ENCODE measurements at regions not wholly inside any gene's neighbourhood (a gene's known extent, or its start where the extent isn't known, plus 50 kb on each side); places are given as distances from the start of the nearest gene placed in this dataset.
"Not testable (repeated sequence)": the region's sequence is repeated elsewhere in the genome, so short reads cannot be mapped to it uniquely, and the experiment has no call there.

DNA sequence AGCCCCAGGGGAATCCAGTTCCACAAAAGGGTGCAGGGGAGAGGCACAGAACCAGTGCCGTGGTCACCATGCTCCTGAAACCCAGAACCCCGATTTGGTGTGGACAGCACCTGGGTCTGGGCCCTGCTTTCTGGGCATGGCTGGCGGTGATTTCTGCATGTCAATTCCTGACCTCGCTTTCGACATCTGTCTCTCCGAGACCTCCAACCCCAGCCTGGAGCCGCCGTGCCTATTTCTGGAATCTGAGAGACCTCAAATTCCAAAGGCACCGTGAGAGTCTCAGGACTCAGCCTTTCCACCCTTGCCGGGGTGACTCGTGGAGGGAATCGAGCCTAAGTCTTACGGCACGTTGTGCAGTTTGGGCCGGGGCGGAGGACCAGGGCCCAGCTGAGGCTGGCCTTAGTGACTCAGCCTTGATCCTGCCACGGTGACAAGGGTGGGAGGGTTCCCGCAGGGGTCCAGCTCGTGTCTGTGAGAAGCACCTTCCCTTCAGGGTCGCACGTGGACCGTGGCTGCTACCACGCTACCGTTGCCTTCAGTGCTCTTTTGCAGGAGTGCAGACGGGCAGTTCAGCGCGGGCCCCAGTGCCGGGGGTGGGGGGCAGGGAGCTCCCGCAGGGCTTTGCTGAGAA, 133.7 kb downstream of the PXDC1 start:
- no peak for DNase-seq

DNA sequence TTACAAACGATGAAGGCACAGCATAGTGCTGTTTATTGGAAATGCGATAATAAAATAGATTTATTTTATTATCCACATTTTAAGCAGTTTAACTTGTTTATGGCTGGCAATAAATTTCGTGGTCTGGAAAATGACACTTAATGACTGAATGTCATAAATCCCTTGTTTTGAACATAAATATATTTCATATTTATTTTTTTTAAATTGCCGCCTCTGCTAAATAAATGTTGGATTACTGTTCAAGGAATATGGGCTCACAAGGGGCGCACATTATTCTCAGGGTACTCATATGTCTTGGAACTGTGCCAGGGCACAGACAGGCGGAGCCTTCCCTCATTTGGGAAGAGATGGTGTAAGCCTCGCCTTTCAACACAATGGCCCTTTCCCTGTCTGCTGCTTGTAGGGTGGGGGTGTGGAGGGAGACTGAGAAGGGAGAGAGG, 134.3 kb downstream of the PXDC1 start:
- DNase-seq: no peak

GRCh38 chr6:3616565-3617176, 134.8 kb downstream of the PXDC1 start:
- DNase-seq: no peak

GRCh38 chr6:3615391-3616380, 135.8 kb downstream of the PXDC1 start:
- no peak for DNase-seq

- DNase-seq: no peak
Measured at GRCh38 chr6:3614918-3615317, 136.6 kb downstream of the PXDC1 start.

DNA sequence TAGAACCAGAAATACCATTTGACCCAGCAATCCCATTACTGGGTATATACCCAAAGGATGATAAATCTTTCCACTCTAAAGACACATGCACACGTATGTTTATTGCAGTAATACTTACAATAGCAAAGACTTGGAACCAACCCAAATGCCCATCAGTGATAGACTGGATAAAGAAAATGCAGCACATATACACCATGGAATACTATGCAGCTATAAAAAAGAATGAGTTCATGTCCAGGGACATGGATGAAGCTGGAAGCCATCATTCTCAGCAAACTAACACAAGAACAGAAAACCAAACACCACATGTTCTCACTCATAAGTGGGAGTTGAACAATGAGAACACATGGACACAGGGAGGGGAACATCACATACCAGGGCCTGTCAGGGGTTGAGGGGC, 137.9 kb downstream of the PXDC1 start:
- not testable (repeated sequence) for DNase-seq

DNA sequence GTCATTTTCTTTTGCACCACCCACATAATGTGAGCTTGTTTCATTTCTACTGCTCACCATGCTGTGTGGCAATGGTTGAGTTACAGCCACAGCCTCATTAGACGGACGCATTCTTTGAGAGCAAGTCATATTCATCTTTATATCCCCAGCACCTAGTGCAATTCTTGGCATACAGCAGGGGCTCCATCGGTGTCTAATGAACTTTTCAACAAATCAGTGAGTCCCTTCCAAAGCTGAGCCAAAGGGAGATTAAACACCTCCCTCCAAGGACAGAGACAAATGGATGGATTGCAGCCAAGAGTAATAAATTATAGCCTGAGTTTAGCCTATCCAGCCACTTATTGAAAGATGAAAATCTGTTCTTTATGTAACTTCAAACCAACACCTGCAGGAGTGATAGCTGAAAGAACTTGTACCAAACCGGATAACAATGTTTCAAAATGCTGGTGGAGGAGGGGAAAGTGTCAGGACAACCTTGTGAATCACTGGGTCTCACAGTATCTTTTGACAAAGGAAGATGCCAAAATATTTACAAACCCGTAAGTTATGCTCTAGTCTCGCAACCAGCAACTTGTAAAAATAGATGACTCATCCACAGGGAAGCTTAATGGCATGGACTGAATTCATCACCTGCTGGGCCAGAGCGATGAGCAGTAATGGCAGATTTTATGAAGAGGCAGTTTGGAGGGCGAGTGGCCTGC, 139.0 kb downstream of the PXDC1 start:
- no peak for DNase-seq

DNA sequence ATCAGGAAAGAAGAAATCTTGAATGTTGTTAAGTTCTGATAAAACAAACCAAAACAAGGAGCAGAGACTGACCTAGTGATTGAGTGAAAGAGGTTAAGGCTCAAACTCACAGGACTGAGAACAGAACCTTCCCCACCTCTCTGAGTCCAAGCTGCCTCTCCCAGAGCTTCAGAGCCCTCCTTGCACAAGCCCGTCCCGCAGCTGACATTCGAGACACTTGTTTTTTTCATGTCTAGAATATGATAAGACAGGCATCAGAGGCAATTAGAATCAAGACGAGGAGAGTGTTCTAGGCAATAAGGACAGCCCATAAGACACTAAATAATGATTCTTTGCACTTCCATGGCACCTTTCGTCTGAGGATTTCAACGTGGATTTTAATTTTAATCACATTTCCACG, 140.6 kb downstream of the PXDC1 start:
- no peak for DNase-seq

- DNase-seq: no peak
Measured at GRCh38 chr6:3610206-3610605, 141.3 kb downstream of the PXDC1 start.

DNA sequence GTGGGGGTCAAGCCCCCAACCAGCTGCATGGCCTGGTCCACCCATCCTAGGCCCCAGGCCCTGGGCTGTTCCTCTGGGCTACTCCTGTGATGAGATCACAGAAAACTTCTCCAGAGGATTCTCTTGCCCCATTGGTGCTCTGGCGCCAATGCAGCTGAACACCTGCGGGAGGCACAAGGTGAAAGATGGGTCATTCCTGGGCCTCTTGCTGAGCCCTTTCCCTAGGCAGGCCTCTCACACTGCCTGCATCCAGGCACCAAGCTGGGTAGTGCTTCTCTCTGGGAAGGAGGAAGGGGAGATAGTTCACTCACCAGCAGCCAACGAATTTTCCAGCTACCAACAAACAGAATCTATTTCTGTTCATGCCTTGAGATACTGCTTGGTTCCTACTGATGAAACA, 142.1 kb downstream of the PXDC1 start:
- no peak for DNase-seq

GRCh38 chr6:3608159-3608558, 143.4 kb downstream of the PXDC1 start:
- no peak for DNase-seq

- no peak for DNase-seq
Measured at GRCh38 chr6:3607599-3607998, 143.9 kb downstream of the PXDC1 start.

- DNase-seq: no peak
Measured at GRCh38 chr6:3607171-3607570, 144.3 kb downstream of the PXDC1 start.

DNA sequence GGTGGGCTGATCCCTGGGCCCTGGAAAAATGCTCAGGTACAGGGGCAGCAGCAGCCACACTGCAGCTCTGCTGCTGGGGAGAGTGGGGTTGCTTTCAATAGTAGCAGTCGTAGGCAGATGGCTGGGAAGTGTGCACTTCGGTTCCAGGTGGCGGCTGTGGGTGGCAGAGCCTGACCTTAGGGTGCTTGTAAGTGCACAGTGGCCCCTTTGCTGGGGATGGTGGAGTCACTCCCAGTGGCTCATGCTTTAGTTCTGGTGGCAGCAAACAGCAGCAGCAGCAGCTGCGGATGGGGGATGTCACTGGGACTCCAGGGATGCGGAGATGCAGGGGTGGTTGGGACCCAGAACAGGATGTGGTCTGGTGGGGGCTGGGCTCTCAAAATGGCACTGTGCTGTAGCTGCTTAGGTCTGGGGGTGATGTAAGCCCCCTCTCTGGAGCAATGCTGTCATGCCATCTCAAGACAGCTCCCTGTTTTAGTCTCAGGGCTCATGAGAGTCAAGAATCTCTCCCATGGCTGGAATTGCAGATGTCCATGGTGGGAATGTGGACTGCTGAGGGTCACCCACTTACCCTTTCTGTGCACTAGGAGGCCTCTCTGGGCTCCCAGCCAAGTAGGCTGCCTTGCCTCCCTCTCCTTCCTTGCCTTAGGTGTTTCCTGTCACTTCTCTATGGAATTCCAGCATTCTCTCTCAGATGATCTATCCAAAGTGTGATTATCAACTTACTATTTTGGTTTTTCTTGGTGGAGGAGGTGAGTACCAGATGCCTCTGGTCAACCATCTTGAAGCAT, 146.7 kb upstream of the SLC22A23 start:
- no peak for DNase-seq

DNA sequence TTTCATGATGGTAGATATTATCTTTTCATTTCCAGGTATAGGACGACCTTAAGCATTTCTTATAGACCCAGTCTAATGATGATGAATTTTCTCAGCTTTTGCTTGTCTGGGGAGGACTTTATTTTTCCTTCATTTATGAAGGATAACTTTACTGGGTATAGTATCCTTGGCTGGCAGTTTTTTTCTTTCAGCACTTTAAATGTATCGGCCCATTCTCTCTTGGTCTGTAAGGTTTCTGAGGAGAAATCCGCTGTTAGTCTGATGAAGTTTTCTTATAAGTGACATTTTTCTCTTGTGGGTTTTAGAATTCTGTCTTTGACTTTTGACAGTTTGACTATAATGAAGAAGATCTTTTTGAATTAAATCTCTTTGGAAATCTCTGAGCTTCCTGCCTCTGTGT, 144.7 kb upstream of the SLC22A23 start:
- no peak for DNase-seq

DNA sequence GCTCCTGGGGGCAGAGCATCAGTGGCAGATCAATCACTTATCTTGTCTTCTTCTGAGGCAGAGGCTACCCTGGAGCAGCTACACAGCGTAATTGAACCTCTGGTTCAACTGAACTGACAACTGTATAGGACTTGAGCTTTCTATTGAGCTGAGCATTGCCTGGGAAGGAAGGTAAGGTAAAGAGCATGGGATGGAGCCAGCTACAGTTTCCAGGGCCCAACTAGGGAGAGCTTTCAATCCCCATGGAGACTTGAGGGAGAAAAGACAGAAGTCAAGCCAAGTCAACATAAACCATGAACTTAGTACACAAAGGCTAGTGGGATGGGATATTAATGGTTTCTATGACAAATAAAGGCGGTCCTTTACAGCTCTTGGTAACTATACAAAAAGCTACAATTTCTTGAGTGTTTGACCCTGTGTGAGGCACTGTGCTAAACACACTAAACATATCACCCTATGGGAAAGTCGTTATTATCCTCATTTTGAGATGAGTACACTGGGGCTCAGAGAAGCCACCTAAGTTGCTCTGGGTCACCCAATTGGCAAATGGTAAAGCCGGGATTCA, 140.7 kb upstream of the SLC22A23 start:
- no peak for DNase-seq

DNA sequence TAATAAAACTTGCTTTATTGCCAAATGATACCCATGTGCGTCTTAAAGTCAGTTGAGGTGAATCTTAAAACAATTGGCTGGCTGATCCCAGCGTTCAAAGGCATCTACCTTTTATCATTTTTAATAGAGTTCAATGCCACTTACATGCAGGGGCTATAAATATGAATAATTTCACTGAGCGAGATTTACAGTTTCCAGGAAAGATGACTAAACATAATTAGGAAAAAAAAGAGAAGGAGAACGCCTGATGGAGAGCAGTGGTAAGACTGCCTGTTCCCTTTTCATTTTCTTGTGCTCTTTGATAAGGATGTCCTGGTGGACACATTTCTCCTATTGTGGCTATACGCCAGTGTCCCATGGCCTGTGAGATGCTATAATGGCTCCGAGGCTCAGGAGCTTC, 139.9 kb upstream of the SLC22A23 start:
- no peak for DNase-seq

GRCh38 chr6:3594201-3594600, 137.4 kb upstream of the SLC22A23 start:
- no peak for DNase-seq

DNA sequence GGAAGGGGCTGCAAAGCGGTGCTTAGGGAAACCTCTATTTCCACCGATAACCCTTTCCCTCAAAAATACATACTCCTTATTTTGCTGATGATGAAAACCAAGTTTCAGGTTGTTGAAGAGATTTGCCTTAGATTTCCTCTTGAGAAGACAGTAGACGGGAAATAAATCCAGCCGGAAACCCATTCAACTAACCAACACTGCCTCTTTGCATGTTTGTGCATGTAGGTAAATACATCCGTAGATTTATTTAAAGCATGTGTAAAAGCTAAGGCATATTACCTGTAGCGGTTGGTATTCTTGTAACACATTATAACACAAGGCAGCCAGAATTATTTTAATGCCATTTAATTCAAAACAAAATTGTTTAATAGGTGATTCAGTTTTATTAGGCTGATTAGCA, 136.3 kb upstream of the SLC22A23 start:
- DNase-seq: no peak

DNA sequence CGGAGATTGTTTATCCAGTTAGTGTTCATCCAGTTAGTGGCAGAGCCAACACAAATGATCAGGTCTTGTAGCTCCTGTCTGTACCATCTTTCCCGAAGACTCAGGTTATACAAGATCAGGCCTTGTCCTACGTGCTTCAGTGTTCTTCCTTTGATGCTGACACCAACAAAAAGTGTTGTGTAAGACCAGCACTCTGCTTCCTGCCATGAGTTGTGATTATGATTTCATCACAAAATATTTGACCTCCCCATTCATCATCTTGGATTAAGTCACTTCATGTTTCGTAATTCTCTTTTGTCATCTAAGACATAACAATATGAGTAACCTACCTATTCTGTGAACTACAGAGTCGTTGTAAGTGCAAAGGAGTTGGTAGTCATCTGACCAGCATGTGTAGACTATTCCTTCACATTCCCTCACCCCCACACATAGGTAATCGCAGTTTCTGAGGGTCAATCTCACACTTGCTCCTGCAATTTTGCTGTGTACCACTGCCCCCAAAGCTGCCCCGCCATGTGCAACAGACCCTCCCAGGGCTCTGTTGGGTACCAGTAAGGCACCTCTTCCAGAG, 135.6 kb upstream of the SLC22A23 start:
- no peak for DNase-seq

- no peak for DNase-seq
Measured at GRCh38 chr6:3591970-3592369, 135.1 kb upstream of the SLC22A23 start.

GRCh38 chr6:3587660-3588059, 130.8 kb upstream of the SLC22A23 start:
- no peak for DNase-seq
